Activated CD8-positive, alpha-beta memory T cell treated with anti-CD3 and anti-CD28 coated beads, Interleukin-2, amount 50 U/mL, for 48 hours (primary cell): ENCODE measurements at regions not wholly inside any gene's neighbourhood (a gene's known extent, or its start where the extent isn't known, plus 50 kb on each side); places are given as distances from the start of the nearest gene placed in this dataset.

ENCODE experiments used
- DNase-seq: peaks from one replicate; pipeline ENCODE4 v3.0.0-alpha.2; 2020

DNA sequence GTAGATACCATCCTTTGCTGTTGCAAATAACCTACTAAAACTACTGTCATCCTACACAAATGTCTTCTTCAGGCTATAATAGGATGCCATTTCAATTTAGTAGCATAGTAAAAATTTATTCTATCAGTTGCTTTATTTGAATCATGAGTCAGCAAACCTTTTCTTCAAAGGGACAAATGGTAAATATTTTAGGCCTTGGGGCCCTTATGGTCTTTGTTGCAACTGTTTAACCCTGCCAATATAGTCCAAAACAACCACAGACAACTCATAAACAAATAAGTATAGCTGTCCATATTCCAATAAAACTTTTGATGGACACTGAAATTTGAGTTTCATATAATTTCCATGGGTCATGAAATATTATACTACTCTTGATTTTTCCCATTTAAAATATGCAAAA is 54.0 kb upstream of the CCBE1 start:
- DNase-seq: no peak

DNA sequence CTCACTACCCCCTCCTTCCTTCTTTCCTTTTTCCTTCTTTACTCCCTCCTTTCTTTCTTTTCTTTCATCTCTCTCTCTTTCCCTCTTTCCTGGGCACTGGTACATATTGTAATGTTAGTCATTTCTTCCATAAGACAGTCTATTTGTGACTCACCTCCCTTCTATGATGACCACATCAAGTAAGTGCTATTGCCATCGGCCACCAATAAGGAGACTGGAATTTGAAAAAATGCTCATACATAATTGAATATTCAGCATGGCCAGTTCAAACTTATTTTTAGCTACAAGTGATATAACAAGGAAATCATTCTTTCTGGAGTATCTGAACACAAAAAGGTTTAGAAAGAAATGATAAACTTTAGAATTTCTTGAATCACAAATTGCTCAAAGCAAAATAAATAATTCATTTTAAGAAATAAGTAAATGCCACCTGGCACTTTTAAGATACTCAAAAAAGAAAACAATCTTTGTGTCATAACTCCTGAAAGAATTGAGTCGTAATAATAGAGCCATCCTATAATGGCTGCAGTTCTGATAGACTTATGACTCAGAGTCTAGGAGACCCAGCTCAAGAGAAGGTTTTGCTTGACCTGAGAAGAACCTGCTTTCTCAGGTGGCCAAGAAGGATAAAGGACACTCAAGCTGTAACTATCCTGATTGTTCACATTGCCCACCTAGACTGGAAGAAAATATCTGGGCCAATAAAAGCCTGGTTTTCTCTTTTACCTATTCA is 51.6 kb upstream of the CCBE1 start:
- DNase-seq: no peak
